NCI-H345 (cell line): ENCODE measurements at regions not wholly inside any gene's neighbourhood (a gene's known extent, or its start where the extent isn't known, plus 50 kb on each side); places are given as distances from the start of the nearest gene placed in this dataset.
"Not testable (repeated sequence)": the region's sequence is repeated elsewhere in the genome, so short reads cannot be mapped to it uniquely, and the experiment has no call there.

Experiments used
- DNase-seq: peaks from one replicate; lab custom pipeline; 2025; lab: John Stamatoyannopoulos, UW

DNA sequence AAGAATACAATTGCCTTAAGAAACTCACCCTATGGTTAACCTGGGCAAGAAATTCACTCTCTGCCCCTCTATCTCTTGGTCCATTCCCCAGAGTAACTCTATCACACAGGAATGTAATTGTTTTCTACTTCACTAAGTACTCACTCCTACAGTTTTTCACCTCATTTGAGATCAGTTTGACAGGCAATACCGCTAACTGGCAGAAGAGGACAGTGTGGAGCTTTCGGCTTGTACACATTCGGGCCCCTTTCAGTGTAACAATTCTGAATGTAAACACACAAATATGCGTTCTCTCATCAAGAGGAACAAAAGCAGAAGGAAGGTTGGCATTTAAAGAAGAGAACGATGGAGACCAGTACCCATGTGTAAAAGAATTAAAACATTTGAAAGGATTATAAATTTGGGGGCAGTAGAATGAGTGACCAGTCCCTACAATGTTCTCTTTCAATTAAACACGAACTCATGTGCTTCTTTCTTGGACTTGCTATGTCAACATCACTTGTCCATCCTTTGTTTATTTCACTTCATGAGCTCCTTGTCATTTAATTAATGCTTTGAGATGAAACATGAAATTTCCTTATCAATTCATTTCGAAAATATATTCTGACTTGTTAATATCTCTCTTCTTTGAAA, 188.5 kb upstream of the GRAMD2B start:
- no peak for DNase-seq

DNA sequence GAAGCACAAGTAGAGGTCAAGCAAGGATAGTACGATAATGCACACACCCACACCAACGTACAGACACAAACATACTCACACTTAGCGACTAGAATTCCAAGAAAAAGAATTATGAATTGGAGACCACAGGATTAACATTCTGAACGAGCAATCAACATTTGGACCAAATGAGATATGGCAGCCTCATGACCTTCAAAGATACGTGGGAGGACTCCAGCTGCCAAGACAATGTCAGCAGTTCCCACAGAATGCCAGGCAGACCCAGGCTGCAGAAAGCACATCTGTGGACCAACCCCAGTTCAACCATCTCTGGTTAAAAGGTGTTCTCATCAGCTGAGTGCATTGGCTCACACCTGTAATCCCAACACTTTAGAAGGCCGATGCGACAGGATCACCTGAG, 187.6 kb upstream of the GRAMD2B start:
- DNase-seq = no peak

DNA sequence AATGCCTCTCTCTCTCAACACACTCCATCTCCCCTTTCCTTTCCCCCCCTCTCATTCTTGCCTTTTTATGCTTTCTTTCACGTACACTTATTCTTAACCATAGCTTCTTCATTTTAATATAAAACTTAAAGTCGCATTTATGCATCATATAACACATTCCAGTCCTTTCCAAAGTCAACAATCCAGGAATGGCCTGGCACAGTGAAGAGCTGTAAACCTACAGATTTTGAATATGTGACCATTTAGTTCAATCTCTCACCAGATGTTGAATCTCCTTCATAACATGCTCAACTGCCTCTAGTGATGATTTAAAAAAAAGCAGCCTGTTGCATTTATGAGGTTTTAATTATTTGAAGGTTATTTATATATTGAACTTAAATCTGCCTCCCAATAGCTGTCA, 186.2 kb upstream of the GRAMD2B start:
- no peak for DNase-seq

DNA sequence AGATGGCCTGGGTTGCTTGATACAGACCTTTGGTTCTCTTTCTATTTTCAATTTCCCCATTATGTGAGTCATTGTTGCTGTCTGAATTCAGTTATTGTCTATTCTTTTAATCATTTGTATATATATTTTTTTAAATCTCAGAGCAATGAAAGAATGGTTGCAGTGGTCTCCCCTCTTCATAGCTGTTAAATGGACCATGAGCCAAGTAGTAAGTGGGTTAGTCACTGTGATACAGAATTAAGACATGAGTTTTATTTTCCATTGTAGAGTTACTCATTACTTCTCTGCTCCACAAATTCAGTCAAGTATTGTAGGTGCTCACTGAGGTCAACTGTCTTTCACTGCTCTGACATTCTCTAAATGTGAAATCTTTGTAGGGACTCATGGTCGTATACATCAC, 174.6 kb upstream of the GRAMD2B start:
- DNase-seq = no peak

DNA sequence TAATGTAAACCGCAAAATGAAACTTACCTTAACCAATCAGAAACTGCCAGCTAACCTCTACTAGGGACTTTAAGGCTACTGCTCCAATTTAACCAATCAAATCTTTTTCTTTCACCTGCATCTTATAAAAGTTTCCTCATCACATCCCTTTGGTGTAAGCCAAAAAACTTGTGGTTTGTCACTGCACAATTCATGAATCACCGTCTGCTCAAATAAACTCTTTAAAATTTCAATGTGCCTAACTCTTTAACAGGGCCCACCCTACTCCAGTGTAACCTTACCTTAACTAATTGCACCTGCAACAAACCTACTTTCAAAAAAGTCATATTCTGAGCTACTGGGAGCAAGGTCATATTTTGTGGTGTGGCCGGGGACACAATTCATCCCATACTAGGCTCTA, 172.2 kb upstream of the GRAMD2B start:
- no peak for DNase-seq

DNA sequence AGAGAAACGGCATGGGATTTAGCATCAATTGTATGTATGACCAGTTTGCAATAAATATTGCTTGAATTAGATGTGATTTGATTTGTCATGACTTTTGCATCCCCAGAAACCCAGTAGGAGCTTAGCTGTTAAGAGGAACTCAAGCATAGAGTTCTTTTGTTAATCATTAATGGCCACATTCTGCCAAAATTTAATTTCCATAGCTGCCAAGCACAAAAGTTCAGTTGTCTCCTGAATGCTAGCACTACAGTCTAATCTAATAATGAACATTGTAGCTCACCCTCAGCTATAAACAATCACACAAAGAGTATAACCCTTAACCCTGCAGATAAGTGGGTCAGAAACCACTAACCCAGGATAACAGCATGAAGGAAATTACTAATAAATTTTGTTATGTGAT, 169.8 kb upstream of the GRAMD2B start:
- DNase-seq = no peak

DNA sequence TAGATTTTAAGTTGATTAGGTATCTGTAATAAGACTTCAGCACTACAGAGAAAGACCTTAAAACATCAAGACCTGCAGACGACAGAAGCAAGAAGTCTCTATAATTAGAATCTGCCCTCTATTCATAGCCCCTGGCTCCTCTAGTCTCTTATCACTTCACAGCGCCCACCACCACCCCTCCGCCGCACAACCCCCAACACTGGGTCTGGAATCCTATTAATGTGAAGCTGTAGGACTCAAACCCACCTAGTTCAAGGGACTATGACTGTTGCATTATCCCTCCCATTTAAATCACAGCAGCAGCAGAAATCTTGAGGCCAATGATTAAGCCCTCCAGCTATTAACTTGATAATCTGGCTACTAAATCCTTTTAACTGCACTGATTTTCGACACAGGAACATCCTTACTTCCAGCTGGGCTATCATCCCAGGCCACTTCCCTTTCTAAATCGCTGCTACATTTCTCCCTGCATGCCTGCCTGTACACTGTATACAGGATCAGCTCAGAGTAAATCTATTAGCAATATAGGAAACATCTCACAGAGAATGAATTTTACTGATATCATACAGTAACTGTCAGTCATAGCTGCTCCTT, 159.5 kb upstream of the GRAMD2B start:
- no peak for DNase-seq

DNA sequence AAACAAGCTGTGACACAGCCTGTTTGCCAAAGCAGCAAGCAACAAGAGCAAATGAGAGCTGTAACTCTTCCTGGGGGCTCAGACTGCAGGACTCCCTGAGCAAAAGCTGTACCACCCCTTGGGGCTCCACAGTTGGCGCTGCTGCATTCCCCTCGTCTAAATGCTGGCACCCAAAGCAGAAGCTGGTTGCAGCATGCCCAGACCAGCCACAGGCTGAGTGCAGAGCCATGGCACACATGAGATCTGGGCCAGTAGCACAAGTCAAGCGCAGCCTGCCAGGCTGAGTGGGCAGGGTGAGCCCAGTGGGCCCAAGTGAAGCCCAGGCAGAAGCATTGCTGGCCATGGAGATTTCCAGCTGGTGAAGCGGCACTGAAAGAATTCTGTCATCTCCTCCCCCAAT, 157.3 kb upstream of the GRAMD2B start:
- DNase-seq = no peak

DNA sequence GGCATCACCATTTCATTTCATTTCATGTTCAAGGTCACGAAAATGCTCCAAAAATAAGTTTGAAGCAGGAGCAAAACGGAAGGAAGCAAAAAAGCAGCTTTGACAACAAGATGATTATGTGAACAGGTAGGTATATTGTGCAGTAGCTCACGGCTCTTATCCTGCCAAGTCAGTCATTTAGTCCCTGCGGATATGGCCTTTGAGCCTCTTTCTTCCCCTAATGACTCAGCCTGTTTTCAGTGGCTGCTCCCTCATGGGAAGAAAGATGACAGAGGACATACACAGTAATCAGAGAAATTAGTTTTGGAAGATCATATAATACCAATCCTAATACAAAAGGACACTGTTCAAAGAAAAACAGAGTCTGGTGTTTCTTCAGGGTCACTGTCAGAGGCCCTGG, 155.8 kb upstream of the GRAMD2B start:
- DNase-seq = no peak

DNA sequence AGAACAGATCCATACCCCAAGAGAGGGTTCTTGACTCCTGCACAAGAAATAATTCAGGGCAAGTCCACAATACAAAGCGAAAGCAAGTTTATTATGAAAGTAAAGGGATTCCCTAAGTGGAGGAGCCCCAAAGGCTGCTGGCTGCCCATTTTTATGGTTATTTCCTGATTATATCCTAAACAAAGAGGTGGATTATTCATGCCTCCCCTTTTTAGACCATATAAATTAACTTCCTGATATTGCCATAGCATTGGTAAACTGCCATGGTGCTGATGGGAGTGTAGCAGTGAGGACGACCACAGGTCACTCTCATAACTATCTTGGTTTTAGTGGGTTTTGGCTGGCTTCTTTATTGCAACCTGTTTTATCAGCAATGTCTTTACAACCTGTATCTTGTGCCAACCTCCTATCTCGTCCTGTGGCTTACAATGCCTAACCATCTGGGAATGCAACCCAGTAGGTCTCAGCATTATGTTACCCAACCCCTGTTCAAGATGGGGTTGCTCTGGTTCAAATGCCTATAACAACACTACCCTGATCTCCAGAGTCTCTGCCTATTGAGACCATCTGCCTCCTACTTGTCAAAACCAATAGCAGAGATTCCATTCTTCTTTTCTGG, 154.4 kb upstream of the GRAMD2B start:
- DNase-seq = no peak

DNA sequence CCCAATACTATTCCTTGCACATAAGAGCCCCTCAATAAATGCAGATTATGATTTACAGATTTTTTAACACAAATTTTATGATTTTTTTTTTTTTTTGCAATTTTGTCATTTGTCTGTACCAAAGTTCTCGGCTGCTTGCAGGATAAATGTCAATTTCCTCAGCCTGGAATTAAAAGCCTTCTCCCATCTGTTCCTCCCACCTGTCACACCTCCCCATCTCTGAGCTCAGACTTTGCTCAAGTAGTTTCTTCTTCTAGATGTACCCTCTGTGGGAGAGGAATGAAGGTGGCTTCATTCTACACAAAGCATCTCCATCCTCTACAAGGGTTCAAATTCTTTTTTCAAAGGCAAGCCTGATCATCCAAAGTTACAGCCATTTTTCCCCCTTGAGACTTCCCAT, 153.7 kb upstream of the GRAMD2B start:
- DNase-seq = no peak

DNA sequence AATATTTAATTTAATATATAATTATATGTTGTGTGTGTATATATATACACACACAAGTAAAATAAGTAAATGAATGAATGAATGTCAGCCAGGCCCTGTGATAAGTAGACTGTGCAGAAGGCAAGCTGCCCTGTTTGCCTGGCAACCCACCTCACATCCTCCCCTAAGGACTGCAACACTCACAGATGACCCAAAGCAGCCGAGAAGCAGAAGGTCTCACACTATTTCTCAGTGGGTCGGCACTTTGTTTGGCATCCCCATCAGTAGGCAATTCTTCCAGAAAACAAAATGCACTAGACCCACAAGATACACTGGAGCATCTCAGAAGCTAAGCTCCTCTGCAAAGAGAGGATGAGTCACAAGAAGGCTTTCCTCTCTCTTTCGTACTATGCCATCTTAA, 152.1 kb upstream of the GRAMD2B start:
- DNase-seq = no peak

DNA sequence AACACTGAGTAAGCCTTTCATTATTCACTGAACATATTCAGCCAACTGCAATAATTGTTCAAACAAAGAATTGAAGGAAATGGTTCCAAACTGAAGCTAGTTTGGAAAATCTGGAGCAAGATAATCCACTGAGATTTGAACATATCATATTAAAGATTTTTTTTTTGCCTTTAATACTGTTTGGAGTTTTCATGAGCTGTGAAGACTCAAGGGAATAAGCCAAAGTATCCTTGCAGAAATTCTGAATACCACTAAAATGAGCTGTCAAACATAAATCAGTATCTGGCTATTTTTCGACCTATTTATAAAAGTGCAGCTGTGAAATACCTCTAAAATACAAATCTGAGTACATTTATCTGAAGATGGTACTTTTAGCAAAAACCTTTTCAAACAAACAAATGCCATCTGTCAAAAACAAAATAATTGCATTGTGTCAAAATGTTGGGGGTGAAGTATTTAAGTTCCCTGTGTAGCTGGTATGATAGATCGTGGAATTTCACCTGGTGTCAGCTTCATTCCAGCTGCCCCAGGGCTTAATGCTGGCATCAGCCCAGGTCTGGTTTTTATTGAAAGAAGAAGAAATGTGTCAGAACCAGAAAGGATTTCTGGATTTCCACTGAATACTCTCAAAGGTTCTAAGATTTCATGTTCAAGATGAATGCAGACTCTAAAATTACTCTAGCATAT, 149.0 kb upstream of the GRAMD2B start:
- no peak for DNase-seq

DNA sequence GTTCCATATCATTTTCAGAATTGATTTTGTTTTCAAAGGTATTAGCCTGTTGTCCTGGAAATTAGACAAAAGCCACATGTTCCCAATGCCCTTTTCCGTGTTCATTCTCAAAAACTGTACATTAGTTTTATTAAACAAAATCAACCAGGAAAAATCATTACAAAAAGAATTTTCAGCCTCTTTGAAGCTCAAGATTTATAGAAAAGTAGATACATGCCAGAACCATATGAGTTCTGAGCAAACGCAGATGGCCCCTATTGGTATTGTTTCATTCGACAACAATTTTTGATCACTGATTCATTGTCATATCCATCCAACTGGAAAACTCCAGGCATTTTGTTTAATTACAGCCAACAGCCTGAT, 148.5 kb upstream of the GRAMD2B start:
- DNase-seq = no peak

DNA sequence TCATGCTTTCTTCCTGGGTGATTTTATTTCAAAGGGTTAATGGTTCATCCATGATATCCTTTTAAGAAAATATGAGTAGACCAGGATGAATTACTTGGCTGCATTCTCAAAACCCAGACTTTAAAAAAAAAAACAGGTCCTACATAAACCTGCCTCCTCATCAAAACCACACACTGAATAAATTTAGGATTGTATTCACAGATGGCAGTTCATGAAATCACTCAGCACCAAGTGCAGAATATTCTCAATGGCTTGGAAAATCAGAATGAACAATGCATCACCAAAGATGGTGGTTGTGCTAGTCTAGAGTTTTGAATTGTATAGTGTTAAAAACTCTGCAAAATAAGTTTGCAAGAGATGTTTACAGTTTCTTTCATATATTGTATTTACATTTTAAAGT, 145.4 kb upstream of the GRAMD2B start:
- DNase-seq = no peak

DNA sequence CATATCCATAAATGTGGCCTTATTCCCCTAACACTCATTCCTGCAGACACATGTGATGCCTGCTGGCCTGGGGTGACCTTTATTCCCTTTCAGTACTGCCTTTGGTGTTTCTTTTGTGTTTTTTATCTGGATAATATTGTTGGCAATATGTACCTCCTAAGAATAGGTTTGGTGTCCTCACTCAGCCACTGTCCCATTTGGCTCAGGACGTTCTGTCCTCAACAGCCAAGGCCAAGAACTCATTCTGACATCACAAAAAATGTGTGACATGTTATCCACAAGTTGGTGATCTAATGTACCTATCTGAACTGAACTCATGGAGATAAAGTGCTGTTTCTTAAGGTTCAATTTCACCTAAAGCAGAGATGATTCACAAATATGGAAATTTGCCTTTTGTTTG, 142.9 kb upstream of the GRAMD2B start:
- DNase-seq = no peak

DNA sequence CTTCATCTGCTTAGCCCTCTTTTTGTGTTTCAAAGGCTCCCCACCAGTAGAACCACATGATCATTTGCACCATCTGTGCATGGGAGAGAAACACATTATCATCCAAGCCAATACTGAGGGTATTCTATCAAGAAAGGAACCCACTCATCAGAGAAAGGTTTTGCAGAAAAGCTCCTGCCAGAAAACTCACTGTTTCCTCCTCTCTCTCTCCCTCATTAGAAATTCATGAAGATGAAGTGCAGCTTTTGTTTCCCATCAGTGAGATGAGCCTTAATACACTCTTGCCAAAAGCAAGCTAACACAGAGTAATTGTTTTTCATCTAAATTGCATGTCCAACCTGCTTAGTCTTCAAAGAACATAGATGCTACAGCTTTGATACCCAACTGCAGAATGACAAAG, 142.4 kb upstream of the GRAMD2B start:
- peak; percentile 3 for DNase-seq

DNA sequence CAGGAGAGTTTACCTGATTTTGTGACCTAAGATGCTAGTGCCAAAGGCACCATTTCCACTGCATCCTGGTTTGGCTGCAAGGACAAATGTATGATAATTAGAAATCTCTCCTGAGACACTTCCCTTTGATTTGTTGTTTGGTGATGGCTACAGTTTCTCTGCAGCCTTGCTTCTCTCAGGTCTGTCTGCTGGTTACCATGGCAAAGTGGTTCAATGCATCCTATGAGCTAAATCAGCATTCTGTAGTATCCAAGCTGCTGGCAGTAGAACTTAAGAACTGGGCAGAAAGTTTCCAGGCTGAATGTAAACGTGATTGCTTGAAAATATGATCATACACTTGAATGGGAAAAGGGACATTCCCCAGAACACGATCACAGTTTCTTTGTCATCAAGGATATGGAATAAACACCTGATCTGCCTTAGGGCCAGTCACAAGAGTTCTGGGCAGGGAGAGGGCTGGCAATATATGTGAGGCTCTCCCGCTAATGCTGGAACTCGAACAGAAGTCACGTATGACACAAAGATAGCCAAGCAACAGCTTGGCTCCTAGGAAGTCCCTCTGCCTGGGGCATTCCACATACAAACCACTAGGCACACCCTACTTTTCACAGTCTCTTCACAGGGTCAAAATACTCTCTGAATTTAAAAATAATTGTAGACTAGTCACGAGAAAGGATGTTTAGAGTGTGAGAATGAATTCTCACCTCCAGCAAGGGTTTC, 138.1 kb upstream of the GRAMD2B start:
- no peak for DNase-seq

DNA sequence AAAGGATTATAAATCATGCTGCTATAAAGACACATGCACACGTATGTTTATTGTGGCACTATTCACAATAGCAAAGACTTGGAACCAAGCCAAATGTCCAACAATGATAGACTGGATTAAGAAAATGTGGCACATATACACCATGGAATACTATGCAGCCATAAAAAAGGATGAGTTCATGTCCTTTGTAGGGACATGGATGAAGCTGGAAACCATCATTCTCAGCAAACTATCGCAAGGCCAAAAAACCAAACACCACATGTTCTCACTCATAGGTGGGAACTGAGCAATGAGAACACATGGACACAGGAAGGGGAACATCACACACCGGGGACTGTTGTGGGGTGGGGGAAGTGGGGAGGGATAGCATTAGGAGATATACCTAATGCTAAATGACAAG, 127.1 kb upstream of the GRAMD2B start:
- not testable (repeated sequence) for DNase-seq

DNA sequence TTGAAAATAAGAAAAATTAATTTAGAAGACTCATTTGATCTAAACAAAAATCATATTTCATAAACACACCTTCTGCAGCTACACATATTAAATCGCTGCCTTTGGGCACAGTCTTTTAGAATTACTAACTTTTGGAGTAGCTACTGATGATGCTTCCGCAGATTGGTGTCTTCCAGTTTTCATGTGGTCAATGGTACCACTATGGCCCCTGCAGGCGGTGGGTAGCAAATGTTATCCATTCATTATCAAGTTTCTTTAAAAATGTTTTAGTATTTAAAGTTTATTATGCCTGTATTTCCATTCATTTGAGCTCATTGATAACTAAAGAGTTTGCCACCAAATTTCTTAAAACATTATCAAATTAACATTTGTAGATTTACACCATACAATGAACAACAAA, 122.9 kb upstream of the GRAMD2B start:
- no peak for DNase-seq

DNA sequence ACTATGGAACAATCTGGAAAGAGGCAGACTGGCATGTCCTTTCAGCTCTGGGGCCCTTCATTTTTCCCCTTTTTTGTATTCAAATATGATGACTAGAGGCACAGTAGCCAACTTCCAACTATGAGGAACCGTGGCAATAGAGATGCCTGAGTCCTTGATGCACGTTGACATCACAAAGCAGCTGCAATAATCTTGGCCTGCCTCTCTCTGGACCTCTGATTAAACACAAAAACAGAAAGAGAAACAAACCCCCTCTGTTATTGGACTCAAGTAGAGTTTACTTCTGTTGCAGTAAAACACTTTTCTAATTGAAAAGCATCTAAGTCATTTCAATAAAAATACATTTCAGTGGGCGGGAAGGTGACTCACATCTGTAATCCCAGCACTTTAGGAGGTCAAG, 122.2 kb upstream of the GRAMD2B start:
- no peak for DNase-seq

DNA sequence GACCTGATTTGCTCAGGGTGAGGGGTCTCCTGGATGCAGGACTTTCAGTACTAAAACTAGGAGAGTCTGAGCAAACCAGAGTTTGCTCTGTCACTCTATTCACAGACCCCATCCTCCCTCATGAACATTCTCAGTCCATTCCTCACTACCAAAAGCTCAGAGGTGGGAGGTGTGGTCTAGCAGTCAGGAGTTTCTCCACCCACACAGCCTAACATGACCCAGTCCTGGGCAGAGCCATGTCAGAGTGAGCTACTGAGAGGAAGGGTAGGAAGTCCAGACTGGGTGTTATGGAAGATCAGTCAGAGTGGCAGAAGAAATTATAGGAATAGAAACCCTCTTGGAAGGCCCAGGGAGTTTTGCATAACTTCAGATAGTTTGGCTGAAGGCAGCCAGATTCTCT, 113.3 kb upstream of the GRAMD2B start:
- no peak for DNase-seq

DNA sequence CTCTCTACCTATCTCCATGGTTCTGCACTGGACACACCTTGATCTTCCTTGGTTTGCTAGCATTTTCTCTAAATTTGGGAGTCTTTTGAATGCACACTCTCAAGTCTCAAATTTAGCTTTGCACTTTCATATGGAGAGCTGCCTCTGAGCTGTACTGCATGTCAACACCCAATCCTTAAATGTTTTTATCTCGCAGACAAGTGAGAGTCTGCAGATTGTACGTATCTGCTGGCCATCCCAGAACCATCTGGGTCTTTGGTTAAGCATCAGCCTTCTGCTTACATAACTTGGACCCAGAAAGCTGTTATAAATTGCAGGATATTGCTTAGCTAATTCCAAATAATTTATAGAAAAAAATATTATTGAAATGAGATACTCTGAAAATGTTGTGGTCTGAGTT, 111.4 kb upstream of the GRAMD2B start:
- DNase-seq = no peak
